ENCODE measurements at regions not wholly inside any gene's neighbourhood (a gene's known extent, or its start where the extent isn't known, plus 50 kb on each side); places are given as distances from the start of the nearest gene placed in this dataset.

DNA sequence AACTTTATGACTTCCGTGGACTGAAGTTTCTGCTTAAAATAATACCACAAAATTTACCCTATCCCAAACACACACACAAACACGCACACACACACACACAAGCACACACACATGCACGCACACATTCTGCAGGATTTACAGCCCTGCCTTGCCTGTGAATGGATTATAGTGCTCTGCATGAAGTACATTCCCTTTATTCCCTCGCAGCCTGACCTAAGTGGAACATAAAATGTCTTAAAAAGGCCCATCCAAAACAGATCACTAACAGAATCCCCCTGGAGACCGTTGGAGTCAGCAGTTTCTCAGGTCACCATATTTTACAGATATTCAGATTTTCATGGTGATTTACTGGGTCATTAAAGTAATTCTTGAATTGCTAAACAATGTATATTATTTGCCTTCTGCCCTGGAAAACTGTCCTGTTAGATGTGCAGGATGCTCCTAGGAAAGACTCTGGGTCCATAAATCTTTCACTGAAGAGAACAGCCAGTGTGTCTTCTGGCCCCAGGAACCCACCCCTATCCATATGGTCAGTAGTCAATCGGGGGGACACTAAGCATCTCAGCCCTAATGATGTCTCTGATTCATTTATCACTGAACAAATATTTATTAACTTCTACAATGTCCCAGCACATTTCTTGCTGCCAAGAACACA, 587.7 kb upstream of the BOD1L1 start:
- no peak for DNase-seq (ENCODE audit: extremely low read depth, low read depth, low spot score)

DNA sequence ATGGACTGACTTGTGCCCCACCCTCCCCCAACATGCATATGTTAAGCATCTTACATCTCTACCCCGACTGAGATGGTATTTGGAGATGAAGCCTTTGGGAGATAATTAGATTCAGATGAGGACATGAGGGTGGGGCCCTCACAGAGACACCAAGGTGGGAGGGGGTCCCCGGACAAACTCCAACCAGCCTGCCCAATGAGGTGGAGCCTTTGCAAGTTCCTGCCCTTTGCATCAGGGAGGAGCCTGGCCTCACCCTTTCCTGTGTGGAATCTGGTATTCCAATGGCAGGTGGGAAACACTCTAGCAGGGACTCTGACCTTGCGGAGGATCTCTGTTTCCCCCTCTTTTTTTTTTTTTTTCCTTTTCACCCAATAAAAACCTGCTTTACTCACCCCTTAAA, 589.9 kb upstream of the BOD1L1 start:
- no peak for DNase-seq (ENCODE audit: extremely low read depth, low read depth, low spot score)

DNA sequence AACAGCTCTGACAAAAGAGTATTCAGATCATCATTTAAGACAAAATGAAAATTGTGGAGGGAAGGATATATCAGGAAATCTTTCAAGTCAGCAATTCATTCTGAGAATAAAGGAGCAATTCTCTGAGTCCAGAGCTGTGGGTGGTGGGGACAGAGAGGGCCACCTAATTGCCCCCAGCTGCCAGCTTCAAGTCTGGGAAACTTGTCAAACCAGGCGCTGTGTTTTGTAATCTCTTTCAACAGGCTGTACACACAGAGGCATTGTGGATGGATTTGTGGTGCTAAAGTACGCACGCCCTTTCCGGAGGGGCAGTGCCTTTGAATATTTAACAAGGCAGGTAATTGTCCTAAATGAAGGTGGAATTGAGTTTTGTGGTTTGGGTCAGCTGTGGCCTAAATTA, 591.1 kb upstream of the BOD1L1 start:
- no peak for DNase-seq (ENCODE audit: extremely low read depth, low read depth, low spot score)

GRCh38 chr4:14221176-14221575, 593.7 kb upstream of the BOD1L1 start:
- no peak for DNase-seq (ENCODE audit: extremely low read depth, low read depth, low spot score)

- DNase-seq (ENCODE audit: extremely low read depth, low read depth, low spot score): no peak
Observed at GRCh38 chr4:14222377-14223029, 595.0 kb upstream of the BOD1L1 start.

GRCh38 chr4:14223461-14223860, 595.9 kb upstream of the BOD1L1 start:
- DNase-seq (ENCODE audit: extremely low read depth, low read depth, low spot score): no peak

DNA sequence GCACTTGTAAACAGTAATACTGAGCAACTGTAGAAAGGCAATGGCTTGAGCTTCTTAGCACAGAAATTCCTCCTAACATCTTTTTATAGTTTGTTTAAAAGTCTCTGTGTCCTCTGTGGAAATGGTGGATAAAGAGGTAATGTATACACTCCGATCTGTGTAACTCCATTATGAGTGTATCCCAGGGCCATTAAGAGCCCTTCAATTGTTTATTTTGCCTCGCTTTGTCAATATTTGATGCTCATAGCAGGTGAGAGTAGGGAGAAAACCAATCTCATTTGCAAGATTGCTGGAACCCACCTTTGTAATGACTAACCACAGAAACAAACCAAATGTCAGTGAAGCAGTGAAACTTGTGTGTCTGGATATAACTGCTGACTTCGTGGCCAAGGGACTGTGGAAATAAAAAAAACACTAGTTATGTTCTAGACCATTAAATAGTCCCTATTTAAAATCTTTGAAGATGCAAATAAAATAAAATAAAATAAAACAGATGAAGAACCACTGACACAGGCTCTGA, 598.2 kb upstream of the BOD1L1 start:
- DNase-seq (ENCODE audit: extremely low read depth, low read depth, low spot score): no peak

DNA sequence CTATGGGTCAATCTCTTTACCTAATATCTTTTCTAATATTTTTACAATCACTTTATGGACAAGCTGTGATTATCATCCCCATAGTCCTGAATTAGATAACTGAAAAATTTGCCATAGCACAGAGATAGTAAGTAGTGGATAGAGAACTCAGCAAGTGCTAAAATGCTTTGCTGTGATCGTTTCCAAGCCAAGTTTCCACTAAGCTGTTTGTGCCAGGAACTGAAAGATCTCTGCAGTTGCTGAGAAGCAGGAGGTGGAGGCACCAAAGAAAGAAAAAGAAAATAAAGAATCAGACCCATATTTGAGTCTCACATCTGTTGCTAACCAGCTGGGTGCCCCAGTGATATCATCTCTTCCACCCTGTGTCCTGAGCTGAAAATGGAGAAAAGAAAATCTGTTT, 605.6 kb upstream of the BOD1L1 start:
- no peak for DNase-seq (ENCODE audit: extremely low read depth, low read depth, low spot score)

DNA sequence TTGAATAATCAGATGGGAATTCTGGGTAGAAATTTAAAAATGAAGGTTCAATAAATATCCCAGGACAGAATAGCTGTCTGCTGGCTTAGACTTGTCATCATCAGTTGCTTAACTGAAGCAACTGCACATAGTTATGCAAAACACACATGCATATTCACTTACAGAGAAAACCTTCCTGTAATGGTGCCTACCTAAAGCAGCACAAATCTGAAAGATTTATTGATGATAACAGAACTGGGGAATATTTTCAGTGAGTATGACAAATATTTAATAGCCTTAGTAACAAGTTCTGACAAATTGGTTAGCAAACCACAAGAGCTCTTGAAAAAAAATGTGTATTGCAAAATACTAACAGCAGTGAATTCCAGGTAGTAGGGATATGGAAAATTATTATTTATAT, 606.8 kb upstream of the BOD1L1 start:
- no peak for DNase-seq (ENCODE audit: extremely low read depth, low read depth, low spot score)

DNA sequence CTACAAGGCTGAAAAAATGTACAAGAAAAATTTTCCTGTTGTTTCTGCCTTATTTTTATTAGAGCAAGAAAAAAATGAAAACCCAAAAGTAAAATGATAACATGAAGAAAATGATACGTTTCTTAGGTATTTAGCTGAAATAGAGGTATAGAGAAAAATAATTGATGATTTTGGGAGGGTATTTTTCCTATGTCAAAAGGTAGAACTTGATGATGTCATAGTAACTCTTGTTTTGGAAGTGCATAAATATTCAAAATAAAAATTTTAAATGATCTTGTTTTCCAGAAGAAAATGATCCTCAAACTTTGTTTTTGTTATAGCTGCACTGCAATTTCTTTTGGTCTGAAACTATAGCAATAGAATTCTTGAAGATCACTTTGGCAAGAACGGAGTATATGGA, 608.8 kb upstream of the BOD1L1 start:
- DNase-seq (ENCODE audit: extremely low read depth, low read depth, low spot score): no peak

GRCh38 chr4:14237911-14238310, 610.4 kb upstream of the BOD1L1 start:
- no peak for DNase-seq (ENCODE audit: extremely low read depth, low read depth, low spot score)

- DNase-seq (ENCODE audit: extremely low read depth, low read depth, low spot score): no peak
Observed at GRCh38 chr4:14241574-14241973, 614.0 kb upstream of the BOD1L1 start.

DNA sequence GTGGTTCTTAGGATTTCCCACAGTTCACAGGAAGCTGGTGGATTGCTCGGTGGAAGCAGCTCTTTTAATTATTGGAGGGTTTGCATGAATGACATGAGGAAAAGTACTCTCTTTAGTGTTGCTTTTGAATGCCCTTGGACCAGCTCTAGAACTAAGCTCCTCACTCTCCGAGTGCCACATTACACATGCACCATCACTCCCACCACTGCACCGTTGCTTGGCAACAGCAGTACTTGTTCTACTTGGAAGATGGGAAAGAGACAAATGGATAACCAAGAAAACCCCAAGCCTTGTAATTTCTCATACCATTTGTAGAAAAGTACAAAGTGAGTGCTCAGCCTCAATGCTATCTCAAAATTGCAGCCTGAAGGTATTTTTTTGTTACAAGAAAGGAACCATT, 620.2 kb upstream of the BOD1L1 start:
- no peak for DNase-seq (ENCODE audit: extremely low read depth, low read depth, low spot score)

- DNase-seq (ENCODE audit: extremely low read depth, low read depth, low spot score): no peak
Observed at GRCh38 chr4:14249226-14249625, 621.7 kb upstream of the BOD1L1 start.

DNA sequence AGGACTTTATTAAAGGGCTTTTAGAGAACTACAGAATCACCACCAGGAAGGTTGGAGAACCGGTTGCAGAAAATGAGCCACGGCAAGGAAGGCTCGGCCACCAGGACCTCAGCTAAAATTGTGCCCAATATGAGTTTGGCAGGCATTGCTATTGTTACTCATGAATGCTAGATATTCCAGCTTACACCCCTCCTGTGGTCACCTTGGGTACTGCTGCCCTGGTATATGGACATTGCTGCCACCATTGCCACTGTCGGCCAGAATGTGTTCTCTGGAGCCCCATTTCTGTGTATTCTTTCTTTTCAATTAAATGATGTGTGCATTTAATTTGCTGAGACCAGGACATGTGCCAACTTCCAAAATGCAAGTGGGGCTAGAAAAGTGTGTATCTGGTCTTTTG, 626.7 kb upstream of the BOD1L1 start:
- peak; percentile 5 for DNase-seq (ENCODE audit: extremely low read depth, low read depth, low spot score)

GRCh38 chr4:14254926-14255325, 627.4 kb upstream of the BOD1L1 start:
- no peak for DNase-seq (ENCODE audit: extremely low read depth, low read depth, low spot score)

DNA sequence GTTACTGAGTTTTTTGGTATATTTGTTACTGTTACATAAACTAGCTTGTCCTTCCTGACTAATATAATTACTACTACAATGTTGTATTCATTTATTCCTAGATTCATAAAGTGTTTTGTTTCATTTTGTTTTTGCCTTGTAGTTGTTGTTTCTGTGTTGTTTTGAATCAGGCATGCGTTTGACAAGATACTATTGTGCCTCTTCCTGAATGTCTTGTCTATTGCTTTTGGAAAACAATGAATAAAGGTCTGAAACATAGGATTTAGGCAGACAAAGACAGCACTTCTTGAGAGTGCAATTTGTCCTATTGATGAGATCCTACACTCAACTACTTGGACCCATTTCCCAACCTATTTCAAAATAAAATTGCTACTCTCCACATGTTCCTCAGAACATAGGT, 630.4 kb upstream of the BOD1L1 start:
- no peak for DNase-seq (ENCODE audit: extremely low read depth, low read depth, low spot score)

- DNase-seq (ENCODE audit: extremely low read depth, low read depth, low spot score): no peak
Observed at GRCh38 chr4:14259936-14260335, 632.4 kb upstream of the BOD1L1 start.

GRCh38 chr4:14260591-14260990, 633.1 kb upstream of the BOD1L1 start:
- no peak for DNase-seq (ENCODE audit: extremely low read depth, low read depth, low spot score)

- no peak for DNase-seq (ENCODE audit: extremely low read depth, low read depth, low spot score)
Observed at GRCh38 chr4:14262221-14262620, 634.7 kb upstream of the BOD1L1 start.

- DNase-seq (ENCODE audit: extremely low read depth, low read depth, low spot score): no peak
Observed at GRCh38 chr4:14264437-14264836, 636.9 kb upstream of the BOD1L1 start.

DNA sequence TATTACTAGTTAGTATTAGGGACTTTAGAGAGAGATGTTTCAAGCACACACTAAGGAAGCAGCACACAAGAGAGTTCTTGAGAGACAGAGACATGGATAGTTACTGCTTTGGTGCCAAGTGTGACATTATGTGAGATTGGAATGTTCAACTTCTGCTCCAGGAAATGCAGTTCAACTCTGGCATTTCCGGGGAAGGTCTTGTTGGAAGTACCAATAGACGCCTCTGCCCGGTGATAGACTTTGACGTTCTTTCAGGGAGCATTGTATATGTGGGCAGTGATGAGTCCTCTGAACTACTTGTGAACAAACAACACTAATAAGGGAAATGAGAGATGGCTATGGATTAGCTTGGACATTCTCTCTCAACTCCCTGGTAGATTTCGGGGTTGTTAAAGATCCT, 638.1 kb upstream of the BOD1L1 start:
- peak; percentile 4 for DNase-seq (ENCODE audit: extremely low read depth, low read depth, low spot score)
